SK-N-SH treated with all-trans-retinoic acid at 6 μM for 48 hours (cell line): ENCODE measurements at regions not wholly inside any gene's neighbourhood (a gene's known extent, or its start where the extent isn't known, plus 50 kb on each side); places are given as distances from the start of the nearest gene placed in this dataset.

Experiments used
- ATAC-seq: fragments of 200-7000 bp; cut with Tn5 transposase; 3 replicates; pipeline ENCODE4 v1.9.1; 2020; ENCODE audit warnings: mild to moderate bottlenecking, moderate library complexity
- ARNTL ChIP-seq: fragments of 450-650 bp; formaldehyde crosslinking; IDR thresholded peaks from 2 replicates; pipeline ENCODE4 v1.5.0; 2020; ENCODE audit warnings: low read depth, mild to moderate bottlenecking, moderate library complexity, borderline replicate concordance
- CREB5 ChIP-seq: fragments of 250-450 bp; sonication (Bioruptor Pico); IDR thresholded peaks from 2 replicates; pipeline ENCODE4 v1.5.1; 2020; ENCODE audit warnings: low read depth, mild to moderate bottlenecking, moderate library complexity
- CSDC2 ChIP-seq: fragments of 250-450 bp; sonication (Bioruptor Pico); IDR thresholded peaks from 2 replicates; pipeline ENCODE4 v1.5.0; 2020; ENCODE audit warnings: mild to moderate bottlenecking, moderate library complexity
- ESRRG ChIP-seq: fragments of 250-450 bp; sonication (Bioruptor Pico); IDR thresholded peaks from 2 replicates; pipeline ENCODE4 v1.6.1; 2021; ENCODE audit warnings: mild to moderate bottlenecking
- GLIS3 ChIP-seq: fragments of 250-450 bp; sonication (Bioruptor Pico); IDR thresholded peaks from 2 replicates; pipeline ENCODE4 v1.5.0; 2020; ENCODE audit warnings: mild to moderate bottlenecking, moderate library complexity
- OSR1 ChIP-seq: fragments of 250-450 bp; sonication (Bioruptor Pico); IDR thresholded peaks from 2 replicates; pipeline ENCODE4 v1.8.0; 2022; ENCODE audit warnings: moderate library complexity, mild to moderate bottlenecking, inconsistent platforms
- PPARA ChIP-seq: fragments of 250-450 bp; sonication (Bioruptor Pico); IDR thresholded peaks from 2 replicates; pipeline ENCODE4 v1.5.0; 2020; ENCODE audit warnings: mild to moderate bottlenecking, borderline replicate concordance
- RARB ChIP-seq: fragments of 250-450 bp; sonication (Bioruptor Pico); IDR thresholded peaks from 2 replicates; pipeline ENCODE4 v1.8.0; 2021; ENCODE audit warnings: mild to moderate bottlenecking, moderate library complexity
- SNAI2 ChIP-seq: fragments of 250-450 bp; sonication (Bioruptor Pico); IDR thresholded peaks from 2 replicates; pipeline ENCODE4 v1.5.0; 2020; ENCODE audit warnings: mild to moderate bottlenecking, moderate library complexity
- TCF4 ChIP-seq: fragments of 250-450 bp; sonication (Bioruptor Pico); IDR thresholded peaks from 2 replicates; pipeline ENCODE4 v1.8.0; 2021; ENCODE audit warnings: mild to moderate bottlenecking, moderate library complexity, borderline replicate concordance
- TOX ChIP-seq: fragments of 250-450 bp; sonication (Bioruptor Pico); IDR thresholded peaks from 2 replicates; pipeline ENCODE4 v1.8.0; 2021; ENCODE audit warnings: mild to moderate bottlenecking, moderate library complexity, borderline replicate concordance
- ZFP3 ChIP-seq: fragments of 250-450 bp; sonication (Bioruptor Pico); IDR thresholded peaks from 2 replicates; pipeline ENCODE4 v1.5.0; 2020; ENCODE audit warnings: mild to moderate bottlenecking, moderate library complexity
- ZNF70 ChIP-seq: fragments of 450-650 bp; formaldehyde crosslinking; IDR thresholded peaks from 2 replicates; pipeline ENCODE4 v1.5.0; 2020; ENCODE audit warnings: mild to moderate bottlenecking, moderate library complexity
- TF ChIP-seq, protein P1 (sequence below): fragments of 250-450 bp; sonication (Bioruptor Pico); IDR thresholded peaks from 2 replicates; pipeline ENCODE4 v1.5.0; 2020; ENCODE audit warnings: mild to moderate bottlenecking, moderate library complexity
- TF ChIP-seq, protein P2 (sequence below): fragments of 250-450 bp; sonication (Bioruptor Pico); IDR thresholded peaks from 2 replicates; pipeline ENCODE4 v1.8.0; 2021; ENCODE audit warnings: low read depth, mild to moderate bottlenecking, moderate library complexity, borderline replicate concordance

DNA sequence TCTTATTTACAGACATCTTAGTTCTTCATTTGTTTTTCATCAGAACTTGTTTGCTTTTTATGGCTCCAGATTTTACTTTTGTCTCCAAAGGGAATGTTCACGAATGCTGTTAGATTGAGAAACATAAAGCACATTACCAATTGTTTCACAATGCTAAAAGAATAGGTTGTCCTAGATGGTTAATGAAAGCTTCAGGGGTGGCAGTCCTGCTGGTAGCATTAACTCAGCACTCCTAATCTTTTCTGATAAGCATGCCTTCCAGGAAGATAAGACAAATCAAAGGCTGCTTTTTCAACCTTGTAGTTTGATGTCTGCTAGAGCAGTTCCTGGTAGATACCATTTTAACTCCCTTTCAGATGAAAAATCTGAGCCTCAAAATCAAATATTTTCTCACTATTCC is 619.4 kb downstream of the PYDC2 start (continued):
- TF ChIP-seq, protein P1, sequence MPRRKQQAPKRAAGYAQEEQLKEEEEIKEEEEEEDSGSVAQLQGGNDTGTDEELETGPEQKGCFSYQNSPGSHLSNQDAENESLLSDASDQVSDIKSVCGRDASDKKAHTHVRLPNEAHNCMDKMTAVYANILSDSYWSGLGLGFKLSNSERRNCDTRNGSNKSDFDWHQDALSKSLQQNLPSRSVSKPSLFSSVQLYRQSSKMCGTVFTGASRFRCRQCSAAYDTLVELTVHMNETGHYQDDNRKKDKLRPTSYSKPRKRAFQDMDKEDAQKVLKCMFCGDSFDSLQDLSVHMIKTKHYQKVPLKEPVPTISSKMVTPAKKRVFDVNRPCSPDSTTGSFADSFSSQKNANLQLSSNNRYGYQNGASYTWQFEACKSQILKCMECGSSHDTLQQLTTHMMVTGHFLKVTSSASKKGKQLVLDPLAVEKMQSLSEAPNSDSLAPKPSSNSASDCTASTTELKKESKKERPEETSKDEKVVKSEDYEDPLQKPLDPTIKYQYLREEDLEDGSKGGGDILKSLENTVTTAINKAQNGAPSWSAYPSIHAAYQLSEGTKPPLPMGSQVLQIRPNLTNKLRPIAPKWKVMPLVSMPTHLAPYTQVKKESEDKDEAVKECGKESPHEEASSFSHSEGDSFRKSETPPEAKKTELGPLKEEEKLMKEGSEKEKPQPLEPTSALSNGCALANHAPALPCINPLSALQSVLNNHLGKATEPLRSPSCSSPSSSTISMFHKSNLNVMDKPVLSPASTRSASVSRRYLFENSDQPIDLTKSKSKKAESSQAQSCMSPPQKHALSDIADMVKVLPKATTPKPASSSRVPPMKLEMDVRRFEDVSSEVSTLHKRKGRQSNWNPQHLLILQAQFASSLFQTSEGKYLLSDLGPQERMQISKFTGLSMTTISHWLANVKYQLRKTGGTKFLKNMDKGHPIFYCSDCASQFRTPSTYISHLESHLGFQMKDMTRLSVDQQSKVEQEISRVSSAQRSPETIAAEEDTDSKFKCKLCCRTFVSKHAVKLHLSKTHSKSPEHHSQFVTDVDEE (CRISPR knock-in tag): no peak
- TF ChIP-seq RARB (CRISPR knock-in tag): no peak
- TF ChIP-seq, protein P2, sequence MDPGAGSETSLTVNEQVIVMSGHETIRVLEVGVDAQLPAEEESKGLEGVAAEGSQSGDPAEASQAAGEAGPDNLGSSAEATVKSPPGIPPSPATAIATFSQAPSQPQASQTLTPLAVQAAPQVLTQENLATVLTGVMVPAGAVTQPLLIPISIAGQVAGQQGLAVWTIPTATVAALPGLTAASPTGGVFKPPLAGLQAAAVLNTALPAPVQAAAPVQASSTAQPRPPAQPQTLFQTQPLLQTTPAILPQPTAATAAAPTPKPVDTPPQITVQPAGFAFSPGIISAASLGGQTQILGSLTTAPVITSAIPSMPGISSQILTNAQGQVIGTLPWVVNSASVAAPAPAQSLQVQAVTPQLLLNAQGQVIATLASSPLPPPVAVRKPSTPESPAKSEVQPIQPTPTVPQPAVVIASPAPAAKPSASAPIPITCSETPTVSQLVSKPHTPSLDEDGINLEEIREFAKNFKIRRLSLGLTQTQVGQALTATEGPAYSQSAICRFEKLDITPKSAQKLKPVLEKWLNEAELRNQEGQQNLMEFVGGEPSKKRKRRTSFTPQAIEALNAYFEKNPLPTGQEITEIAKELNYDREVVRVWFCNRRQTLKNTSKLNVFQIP (CRISPR knock-in tag): no peak
- TF ChIP-seq, all 23 proteins: peak for 0

GRCh38 chr3:192082730-192083660 is 622.0 kb downstream of the PYDC2 start:
- ATAC-seq: no peak
- TF ChIP-seq CSDC2 (CRISPR knock-in tag): no peak
- no peak for TF ChIP-seq TCF4 (CRISPR knock-in tag)
- TF ChIP-seq CREB5 (CRISPR knock-in tag): no peak
- TF ChIP-seq TOX (CRISPR knock-in tag): no peak
- no peak for TF ChIP-seq PPARA (CRISPR knock-in tag)
- TF ChIP-seq OSR1: no peak
- TF ChIP-seq ESRRG (CRISPR knock-in tag): no peak
- TF ChIP-seq GLIS3 (CRISPR knock-in tag): no peak
- no peak for TF ChIP-seq ARNTL (CRISPR knock-in tag)
- TF ChIP-seq ZNF70: no peak
- no peak for TF ChIP-seq SNAI2 (CRISPR knock-in tag)
- no peak for TF ChIP-seq ZFP3 (CRISPR knock-in tag)
